ENCODE measurements at regions not wholly inside any gene's neighbourhood (a gene's known extent, or its start where the extent isn't known, plus 50 kb on each side); places are given as distances from the start of the nearest gene placed in this dataset.

DNA sequence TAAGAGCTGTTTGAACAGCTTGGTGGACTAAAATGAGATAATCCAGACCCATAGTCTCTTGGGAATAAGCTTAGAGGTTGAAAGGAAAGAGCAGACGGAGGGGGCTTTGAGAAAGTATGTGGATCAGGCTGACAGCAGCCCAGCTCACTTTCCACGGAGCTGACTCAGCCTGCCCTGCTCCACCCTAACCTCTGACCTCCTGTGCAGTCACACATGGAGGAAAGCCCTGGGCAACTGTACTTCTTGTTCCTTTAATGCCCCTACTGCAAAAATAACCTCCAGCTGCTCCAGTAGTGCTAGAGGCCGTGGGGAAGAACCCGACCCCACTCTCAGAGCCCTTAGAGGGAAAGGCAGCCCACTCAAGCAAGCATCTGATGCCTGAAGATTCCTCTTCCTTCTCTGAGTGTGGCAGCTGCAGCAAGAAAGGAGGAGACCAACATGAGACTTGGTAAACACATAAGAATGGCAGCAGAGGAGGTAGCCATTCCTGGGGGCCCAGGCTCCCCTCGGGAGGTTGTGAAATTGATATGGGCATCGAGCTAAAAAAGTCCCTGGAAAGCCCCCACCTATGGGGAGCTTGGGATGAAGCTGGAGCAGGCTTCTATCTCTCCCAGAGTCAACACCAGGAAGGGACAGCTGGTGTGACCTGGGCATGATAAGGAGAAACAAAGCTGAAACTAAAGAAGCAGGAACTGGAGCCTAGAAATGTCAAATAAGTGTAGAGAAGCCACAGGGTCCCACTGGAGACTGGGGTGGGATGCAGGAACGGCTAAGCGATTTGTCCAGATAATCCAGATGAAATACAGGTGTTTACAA lies 204.3 kb downstream of the PIK3R1 start (continued):
- TF ChIP-seq, protein P1, sequence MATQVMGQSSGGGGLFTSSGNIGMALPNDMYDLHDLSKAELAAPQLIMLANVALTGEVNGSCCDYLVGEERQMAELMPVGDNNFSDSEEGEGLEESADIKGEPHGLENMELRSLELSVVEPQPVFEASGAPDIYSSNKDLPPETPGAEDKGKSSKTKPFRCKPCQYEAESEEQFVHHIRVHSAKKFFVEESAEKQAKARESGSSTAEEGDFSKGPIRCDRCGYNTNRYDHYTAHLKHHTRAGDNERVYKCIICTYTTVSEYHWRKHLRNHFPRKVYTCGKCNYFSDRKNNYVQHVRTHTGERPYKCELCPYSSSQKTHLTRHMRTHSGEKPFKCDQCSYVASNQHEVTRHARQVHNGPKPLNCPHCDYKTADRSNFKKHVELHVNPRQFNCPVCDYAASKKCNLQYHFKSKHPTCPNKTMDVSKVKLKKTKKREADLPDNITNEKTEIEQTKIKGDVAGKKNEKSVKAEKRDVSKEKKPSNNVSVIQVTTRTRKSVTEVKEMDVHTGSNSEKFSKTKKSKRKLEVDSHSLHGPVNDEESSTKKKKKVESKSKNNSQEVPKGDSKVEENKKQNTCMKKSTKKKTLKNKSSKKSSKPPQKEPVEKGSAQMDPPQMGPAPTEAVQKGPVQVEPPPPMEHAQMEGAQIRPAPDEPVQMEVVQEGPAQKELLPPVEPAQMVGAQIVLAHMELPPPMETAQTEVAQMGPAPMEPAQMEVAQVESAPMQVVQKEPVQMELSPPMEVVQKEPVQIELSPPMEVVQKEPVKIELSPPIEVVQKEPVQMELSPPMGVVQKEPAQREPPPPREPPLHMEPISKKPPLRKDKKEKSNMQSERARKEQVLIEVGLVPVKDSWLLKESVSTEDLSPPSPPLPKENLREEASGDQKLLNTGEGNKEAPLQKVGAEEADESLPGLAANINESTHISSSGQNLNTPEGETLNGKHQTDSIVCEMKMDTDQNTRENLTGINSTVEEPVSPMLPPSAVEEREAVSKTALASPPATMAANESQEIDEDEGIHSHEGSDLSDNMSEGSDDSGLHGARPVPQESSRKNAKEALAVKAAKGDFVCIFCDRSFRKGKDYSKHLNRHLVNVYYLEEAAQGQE (IDR thresholded peaks at IDR 0.05; ENCODE audit: low read depth): no peak

DNA sequence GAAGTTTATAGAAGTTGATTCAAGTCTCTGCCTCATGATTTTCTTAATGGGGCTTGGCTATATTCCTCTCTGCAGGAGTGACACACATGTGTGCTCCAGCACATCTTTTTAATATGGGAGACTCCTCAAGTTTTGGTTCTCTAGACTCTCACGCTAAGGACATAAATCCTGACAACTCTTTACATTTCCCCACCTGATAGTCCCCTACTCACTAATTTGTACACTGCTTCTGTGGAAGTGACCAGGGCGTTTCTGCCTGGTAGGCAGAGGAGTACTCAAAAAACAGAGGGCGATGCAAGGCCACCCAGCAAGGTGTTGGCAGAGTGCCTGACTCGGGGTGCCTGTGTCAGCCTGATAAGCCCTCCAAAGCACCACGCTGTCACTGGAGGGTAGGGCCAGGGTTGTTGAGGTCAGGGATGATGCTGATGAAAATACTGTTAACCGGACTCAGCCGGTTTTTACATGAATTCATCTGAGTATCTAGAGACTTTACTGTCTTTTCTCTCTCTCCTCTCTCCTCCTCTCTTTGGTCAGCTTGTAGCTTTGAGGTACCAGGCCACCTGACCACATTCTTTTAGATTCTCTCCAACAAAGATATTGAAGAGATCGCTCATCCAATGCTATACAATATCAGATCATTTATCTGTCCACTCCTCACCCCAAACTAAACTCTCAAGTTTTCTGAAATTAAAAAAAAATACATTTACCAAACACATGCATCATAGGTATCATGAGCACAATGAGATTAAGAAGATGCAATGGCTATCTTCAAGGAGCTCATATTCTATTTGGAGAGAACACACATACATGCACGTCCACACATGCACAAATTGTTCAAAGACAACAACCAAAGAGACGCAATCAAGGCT lies 205.2 kb downstream of the PIK3R1 start:
- Histone ChIP-seq H3K27me3 (ENCODE audit: insufficient read depth, low read length) (no peaks in the 10 kb centered on the region), H4K20me1 (ENCODE audit: insufficient read depth) (no peaks in the 10 kb centered on the region), H2AFZ (ENCODE audit: low read depth, low read length, poor library complexity, severe bottlenecking) (peak overlapping the region; percentile 6), H3K9ac (ENCODE audit: low read length) (no peak overlapping the region), H3K4me1 (ENCODE audit: control insufficient read depth in 1 of 2, insufficient read depth in 2 of 2, low read length in 2 of 2) (peaks cover 16 to 47% of the 10 kb centered on the region in 2 experiments), H3K27ac (ENCODE audit: low read depth, low read length) (no peak overlapping the region), H3K36me3 (ENCODE audit: control insufficient read depth in 1 of 2, insufficient read depth in 2 of 2, low read length in 2 of 2) (no peaks in the 10 kb centered on the region), H3K4me2 (ENCODE audit: low read length) (0 out of 2 replicates have a peak overlapping the region, but pooled peaks have one; percentile 5), H3K9me3 (ENCODE audit: control insufficient read depth in 1 of 2, insufficient read depth in 1 of 2, low read depth in 1 of 2, low read length in 2 of 2) (no peaks in the 10 kb centered on the region), H3K4me3 (replicated peaks in 1 of 2; ENCODE audit: low read depth in 1 of 2, low read length in 2 of 2) (no peak overlapping the region), H3K9me2 (ENCODE audit: insufficient read depth) (no peaks in the 10 kb centered on the region), H3K79me2 (ENCODE audit: insufficient read depth, low read length) (no peaks in the 10 kb centered on the region)
- DNase-seq (ENCODE audit: low read depth, low spot score) (no peak), ATAC-seq (no peak)
- no TSS peak for BruUV-seq (replicated peaks)
- intact Hi-C loops (cut with micrococcal nuclease): no loop called here
- ChIA-PET POLR2A (interaction anchor here (0.9 kb wide), 1 partner anchor 16 kb away, joined by 3 read pairs; no protein-coding TSS in a partner anchor), CTCF (no interaction called here), RAD21 (ENCODE audit: low non-redundant PET in 1 of 2, low total read pairs in 2 of 2, uncharacterized antibody in 2 of 2, unreplicated experiment in 2 of 2) (no interaction called here)
- peak; percentile 12 for TF ChIP-seq TCF7L2 (IDR thresholded peaks at IDR 0.05; ENCODE audit: borderline replicate concordance, extremely low read depth, insufficient read depth, insufficient read length)
- TF ChIP-seq, protein P2, sequence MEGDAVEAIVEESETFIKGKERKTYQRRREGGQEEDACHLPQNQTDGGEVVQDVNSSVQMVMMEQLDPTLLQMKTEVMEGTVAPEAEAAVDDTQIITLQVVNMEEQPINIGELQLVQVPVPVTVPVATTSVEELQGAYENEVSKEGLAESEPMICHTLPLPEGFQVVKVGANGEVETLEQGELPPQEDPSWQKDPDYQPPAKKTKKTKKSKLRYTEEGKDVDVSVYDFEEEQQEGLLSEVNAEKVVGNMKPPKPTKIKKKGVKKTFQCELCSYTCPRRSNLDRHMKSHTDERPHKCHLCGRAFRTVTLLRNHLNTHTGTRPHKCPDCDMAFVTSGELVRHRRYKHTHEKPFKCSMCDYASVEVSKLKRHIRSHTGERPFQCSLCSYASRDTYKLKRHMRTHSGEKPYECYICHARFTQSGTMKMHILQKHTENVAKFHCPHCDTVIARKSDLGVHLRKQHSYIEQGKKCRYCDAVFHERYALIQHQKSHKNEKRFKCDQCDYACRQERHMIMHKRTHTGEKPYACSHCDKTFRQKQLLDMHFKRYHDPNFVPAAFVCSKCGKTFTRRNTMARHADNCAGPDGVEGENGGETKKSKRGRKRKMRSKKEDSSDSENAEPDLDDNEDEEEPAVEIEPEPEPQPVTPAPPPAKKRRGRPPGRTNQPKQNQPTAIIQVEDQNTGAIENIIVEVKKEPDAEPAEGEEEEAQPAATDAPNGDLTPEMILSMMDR (IDR thresholded peaks at IDR 0.05 in 2 of 3, conservative IDR thresholded peaks at IDR 0.05 in 1 of 3; ENCODE audit: borderline replicate concordance in 1 of 3, insufficient read depth in 1 of 3, low read depth in 2 of 3, low read length in 2 of 3): no peak

Data from HCT116 (cell line).